Hematopoietic multipotent progenitor cell (in vitro differentiated cells): ENCODE measurements at regions not wholly inside any gene's neighbourhood (a gene's known extent, or its start where the extent isn't known, plus 50 kb on each side); places are given as distances from the start of the nearest gene placed in this dataset.

Source experiments
- DNase-seq, 3 donors: peaks; one replicate each; pipeline ENCODE4 v3.0.0-alpha.2; 2011 to 2015; ENCODE audit warnings: low read depth in 2 of 3, low spot score in 2 of 3

- no peak for DNase-seq
Observed at GRCh38 chr13:33454844-33455705, 169.5 kb upstream of the STARD13 start.

- no peak for DNase-seq
Observed at GRCh38 chr13:33459702-33460101, 174.1 kb upstream of the STARD13 start.

- DNase-seq: no peak
Observed at GRCh38 chr13:33462109-33462508, 176.6 kb upstream of the STARD13 start.

- no peak for DNase-seq
Observed at GRCh38 chr13:33464345-33464744, 178.8 kb upstream of the STARD13 start.

- no peak for DNase-seq
Observed at GRCh38 chr13:33466262-33466661, 180.7 kb upstream of the STARD13 start.

GRCh38 chr13:33467556-33467955, 182.0 kb upstream of the STARD13 start:
- DNase-seq: no peak

- DNase-seq: no peak
Observed at GRCh38 chr13:33471204-33471603, 185.6 kb upstream of the STARD13 start.

- DNase-seq: no peak
Observed at GRCh38 chr13:33472446-33472845, 186.9 kb upstream of the STARD13 start.

- no peak for DNase-seq
Observed at GRCh38 chr13:33479105-33479504, 193.6 kb upstream of the STARD13 start.

GRCh38 chr13:33480561-33480960, 195.0 kb upstream of the STARD13 start:
- DNase-seq: no peak

GRCh38 chr13:33483471-33483870, 197.9 kb upstream of the STARD13 start:
- DNase-seq: no peak

- no peak for DNase-seq
Observed at GRCh38 chr13:33485247-33485646, 199.7 kb upstream of the STARD13 start.

- peak in 2 of 3 donors; percentile 15 to 24 for DNase-seq
Observed at GRCh38 chr13:33487575-33488243, 202.2 kb upstream of the STARD13 start.

GRCh38 chr13:33489563-33489962, 204.0 kb upstream of the STARD13 start:
- no peak for DNase-seq

GRCh38 chr13:33490461-33491327, 205.1 kb upstream of the STARD13 start:
- no peak for DNase-seq

GRCh38 chr13:33493672-33494365, 208.3 kb upstream of the STARD13 start:
- DNase-seq: no peak

- no peak for DNase-seq
Observed at GRCh38 chr13:33494596-33495204, 209.1 kb upstream of the STARD13 start.

GRCh38 chr13:33496336-33496735, 210.8 kb upstream of the STARD13 start:
- DNase-seq: no peak

GRCh38 chr13:33497146-33497845, 211.7 kb upstream of the STARD13 start:
- no peak for DNase-seq

GRCh38 chr13:33508060-33508459, 222.5 kb upstream of the STARD13 start:
- DNase-seq: no peak
